CD4-positive, alpha-beta T cell treated with Interleukin-4 for 4 hours (primary cell): ENCODE measurements at regions not wholly inside any gene's neighbourhood (a gene's known extent, or its start where the extent isn't known, plus 50 kb on each side); places are given as distances from the start of the nearest gene placed in this dataset.
"Not testable (repeated sequence)": the region's sequence is repeated elsewhere in the genome, so short reads cannot be mapped to it uniquely, and the experiment has no call there.

Source experiments
- DNase-seq: peaks from one replicate; pipeline ENCODE4 v3.0.0-alpha.2; 2020

GRCh38 chr7:69186974-69187373 lies 411.3 kb upstream of the AUTS2 start:
- DNase-seq: no peak

- no peak for DNase-seq
These were observed 410.4 kb upstream of the AUTS2 start for GRCh38 chr7:69187824-69188333.

GRCh38 chr7:69189406-69189805 lies 408.9 kb upstream of the AUTS2 start:
- no peak for DNase-seq

- DNase-seq: no peak
These were observed 408.2 kb upstream of the AUTS2 start for GRCh38 chr7:69190025-69190424.

DNA sequence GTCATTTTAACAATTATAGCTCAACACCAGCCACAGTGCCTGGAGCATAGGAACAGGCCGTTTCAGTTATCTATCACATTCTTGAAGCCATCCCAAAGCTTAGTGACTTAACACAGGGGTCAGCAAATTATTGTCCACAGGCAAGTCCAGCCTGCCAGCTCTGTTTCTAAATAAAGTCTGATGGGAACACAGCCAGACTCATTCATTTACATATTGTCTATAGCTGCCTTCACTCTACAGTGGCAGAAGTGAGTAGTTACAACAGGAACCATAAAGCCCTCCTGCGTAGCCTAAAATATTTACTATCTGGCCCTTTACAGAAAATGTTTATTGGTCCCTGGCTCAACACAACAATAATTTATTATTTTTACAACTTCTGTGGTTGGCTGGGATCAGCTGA lies 407.5 kb upstream of the AUTS2 start:
- DNase-seq: no peak

GRCh38 chr7:69192134-69192533 lies 406.1 kb upstream of the AUTS2 start:
- DNase-seq: no peak

GRCh38 chr7:69193061-69193460 lies 405.2 kb upstream of the AUTS2 start:
- DNase-seq: no peak

DNA sequence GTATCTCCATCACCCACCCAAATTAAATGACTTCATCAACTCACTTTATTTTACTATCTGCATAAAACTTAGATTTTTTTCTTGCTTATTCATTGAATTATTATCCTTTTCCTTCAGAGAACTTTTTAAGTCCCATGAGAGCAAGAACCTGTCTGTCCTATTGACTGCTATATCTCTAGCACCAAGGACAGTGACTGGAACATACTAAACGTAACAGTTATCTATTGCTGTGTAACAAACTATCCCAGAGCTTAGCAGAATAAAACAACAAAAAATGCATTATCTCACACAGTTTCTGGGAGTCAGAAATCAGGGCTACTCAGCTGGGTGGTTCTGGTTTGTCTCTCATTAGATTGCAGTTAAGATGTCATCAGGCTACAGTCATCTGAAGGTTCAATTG lies 401.7 kb upstream of the AUTS2 start:
- no peak for DNase-seq

DNA sequence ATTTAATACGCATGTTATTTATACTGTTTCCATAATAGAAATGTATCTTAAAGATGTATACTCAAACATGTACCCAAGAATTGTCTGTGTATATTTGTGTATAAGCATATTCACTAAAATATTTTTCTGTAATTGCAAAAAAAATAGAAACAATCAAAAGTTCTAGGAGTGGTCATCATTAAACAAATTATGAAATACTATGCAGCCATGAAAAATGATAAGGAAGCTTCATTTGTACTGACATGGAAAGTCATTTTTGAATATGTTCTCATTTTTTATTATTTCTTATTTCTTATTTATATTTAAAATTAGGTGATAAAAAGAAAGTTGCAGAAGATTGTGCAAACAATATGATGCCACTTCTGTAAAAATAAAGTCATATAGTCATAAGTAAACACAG lies 400.0 kb upstream of the AUTS2 start:
- DNase-seq: no peak

DNA sequence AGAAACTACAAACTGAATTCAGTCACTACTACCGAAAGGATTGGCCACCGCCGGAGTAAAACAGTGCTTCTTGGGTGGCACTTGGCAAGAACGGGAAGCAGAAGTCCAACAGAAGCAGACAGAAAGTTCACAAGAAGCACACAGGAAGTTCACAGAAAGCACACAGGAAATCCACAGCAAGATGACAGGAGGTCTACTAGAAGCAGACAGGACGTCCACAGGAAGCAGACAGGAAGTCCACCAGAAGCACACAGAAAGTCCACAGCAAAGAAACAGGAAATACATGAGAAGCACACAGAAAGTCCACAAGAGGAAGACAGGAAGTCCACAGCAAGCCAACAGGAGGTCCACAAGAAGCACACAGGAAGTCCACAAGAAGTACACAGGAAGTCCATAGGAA lies 399.2 kb upstream of the AUTS2 start:
- no peak for DNase-seq

DNA sequence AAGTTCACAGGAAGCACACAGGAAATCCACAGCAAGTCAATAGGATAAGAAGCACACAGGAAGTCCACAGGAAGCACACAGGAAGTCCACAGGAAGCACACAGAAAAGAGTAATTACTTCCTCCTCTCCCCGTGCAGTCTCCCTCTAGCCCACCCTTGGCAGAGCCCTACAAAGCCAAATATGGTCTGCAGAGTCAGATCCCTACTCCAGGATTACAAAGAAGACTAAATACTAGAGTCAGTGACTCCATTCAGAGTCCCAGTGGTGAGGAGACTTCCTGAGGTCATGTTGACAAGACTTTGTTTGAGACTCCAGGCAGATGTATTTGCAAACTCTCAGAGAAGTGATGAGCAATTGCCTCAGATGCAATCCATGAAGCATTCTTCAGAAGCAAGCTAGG lies 398.6 kb upstream of the AUTS2 start:
- DNase-seq: no peak

DNA sequence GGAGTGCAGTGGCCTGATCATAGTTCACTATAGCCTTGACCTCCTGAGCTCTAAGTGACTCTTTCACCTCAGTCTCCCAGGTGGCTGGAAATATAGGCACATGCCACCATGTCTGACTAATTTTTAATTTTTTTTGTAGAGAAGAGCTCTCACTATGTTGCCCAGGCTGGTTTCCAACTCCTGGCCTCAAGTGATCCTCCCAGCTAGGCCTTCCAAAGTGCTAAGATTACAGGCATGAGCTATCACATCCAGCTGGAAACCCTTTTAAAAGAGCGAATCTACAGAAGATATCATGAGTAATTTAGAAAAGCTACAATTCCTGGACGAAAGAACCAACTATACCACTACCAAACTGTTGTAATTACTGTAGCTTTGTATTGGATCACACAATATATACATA lies 394.4 kb upstream of the AUTS2 start:
- no peak for DNase-seq

- DNase-seq: no peak
These were observed 393.3 kb upstream of the AUTS2 start for GRCh38 chr7:69204943-69205342.

DNA sequence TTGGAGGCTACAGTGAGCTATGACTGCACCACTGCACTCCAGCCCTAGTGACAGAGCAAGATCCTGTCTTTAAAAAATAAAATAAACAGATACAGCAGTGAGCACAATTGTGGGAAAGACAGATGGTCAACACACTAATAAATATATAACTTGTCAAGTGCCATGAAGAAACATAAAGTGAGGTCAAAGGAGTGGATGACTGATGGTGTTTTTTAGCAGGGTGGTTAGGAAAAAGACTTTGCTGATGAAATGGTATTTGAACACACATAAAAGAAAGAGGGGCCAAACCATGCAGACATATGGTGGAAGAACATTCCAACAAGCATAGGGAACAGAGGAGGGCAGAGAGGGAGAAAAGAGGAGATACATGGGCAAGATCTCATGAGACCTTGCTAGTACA lies 392.7 kb upstream of the AUTS2 start:
- no peak for DNase-seq

- no peak for DNase-seq
These were observed 390.0 kb upstream of the AUTS2 start for GRCh38 chr7:69208276-69208675.

- no peak for DNase-seq
These were observed 389.4 kb upstream of the AUTS2 start for GRCh38 chr7:69208848-69209247.

DNA sequence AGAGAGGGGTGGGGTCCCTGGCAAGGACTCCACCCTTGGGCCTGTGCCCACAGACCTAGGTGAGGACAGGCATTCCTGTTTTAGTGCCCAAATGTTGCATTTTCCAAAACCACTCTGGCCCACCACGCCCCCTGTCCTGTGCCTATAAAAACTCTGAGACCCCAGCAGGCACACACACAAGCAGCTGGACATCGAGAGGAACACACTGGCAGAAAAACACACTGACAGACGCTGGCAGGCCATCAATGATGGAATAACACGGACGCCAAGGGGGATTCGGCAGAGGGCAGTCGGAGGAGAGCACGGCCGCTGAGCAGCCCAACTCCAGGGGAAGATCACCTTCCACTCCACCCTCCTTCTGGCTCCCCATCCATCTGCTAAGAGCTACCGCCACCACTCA lies 386.9 kb upstream of the AUTS2 start:
- DNase-seq: no peak

DNA sequence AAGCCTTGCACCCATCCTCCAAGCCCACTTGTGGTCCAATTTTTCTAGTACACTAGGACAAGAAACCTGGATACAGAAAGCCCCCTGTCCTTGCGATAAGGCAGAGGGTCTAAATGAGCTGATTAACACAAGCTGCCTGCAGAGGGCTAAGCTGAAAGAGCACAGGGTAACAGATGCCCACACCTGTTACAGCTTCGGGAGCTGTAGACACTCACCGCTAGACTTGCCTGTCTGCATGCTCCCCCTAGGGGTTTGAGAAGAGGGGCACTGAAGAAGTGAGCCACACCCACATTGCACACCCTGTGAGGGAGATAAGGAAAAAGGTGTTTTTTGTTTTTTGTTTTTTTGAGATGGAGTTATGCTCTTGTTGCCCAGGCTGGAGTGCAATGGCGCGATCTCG lies 386.5 kb upstream of the AUTS2 start:
- DNase-seq: no peak

- DNase-seq: no peak
These were observed 384.4 kb upstream of the AUTS2 start for GRCh38 chr7:69213878-69214277.

- not testable (repeated sequence) for DNase-seq
These were observed 382.8 kb upstream of the AUTS2 start for GRCh38 chr7:69215516-69215915.

DNA sequence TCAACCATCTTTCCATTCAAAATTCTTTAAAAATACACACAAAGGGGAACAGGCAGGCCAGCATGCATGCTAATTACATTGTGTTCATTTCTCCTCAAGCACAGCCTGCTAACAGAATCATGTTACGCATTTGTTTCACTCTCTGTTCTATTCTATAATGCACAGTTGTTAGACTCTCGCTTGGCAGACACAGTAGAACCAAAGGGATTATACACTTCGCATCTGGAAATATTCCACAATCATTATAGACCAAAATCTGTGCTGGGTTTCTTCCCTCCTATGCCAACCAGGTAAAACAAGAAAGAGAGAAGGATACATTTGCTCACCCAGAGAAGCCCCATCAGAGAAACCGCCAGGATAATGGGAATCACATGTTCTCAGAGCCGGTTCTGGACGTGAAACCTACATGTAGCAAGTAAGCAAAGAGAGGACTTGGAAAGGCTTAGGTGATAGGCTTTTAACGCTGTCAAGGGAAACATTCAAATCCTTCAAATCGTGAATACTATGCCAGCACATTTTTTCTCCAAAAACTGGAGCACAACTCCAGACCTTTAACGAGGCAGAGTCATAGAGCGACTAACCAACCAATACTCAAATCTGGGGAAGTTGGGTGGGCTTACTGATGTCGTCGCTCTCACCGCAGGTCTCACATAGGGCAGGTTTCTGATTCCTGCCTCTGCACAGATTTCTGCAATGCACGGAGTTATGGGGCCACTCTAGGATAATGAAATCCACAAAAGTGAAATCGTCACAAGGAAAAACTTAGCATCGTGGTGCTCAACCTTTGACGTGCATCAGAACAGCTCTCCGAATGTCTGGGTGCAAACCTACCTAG lies 380.5 kb upstream of the AUTS2 start:
- DNase-seq: no peak

- DNase-seq: no peak
These were observed 379.7 kb upstream of the AUTS2 start for GRCh38 chr7:69218576-69218975.

DNA sequence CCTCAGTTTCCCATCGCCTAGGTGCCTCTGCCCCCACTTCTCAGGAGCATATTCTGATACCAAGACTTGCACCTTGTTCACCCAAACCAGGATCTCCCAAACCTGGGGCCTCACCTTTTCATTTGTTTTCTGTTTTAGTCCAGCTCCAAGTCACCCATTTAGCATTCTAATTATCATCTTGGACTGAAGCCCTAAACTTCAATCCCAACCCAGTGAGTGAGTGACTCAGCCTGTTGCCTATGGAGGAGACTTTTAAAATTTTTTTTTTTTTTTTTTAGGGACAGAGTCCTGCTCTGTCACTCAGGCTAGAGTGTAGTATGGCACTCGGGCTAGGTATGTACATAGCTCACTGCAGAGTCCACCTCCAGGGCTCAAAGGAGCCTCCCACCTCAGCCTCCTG lies 378.9 kb upstream of the AUTS2 start:
- no peak for DNase-seq

DNA sequence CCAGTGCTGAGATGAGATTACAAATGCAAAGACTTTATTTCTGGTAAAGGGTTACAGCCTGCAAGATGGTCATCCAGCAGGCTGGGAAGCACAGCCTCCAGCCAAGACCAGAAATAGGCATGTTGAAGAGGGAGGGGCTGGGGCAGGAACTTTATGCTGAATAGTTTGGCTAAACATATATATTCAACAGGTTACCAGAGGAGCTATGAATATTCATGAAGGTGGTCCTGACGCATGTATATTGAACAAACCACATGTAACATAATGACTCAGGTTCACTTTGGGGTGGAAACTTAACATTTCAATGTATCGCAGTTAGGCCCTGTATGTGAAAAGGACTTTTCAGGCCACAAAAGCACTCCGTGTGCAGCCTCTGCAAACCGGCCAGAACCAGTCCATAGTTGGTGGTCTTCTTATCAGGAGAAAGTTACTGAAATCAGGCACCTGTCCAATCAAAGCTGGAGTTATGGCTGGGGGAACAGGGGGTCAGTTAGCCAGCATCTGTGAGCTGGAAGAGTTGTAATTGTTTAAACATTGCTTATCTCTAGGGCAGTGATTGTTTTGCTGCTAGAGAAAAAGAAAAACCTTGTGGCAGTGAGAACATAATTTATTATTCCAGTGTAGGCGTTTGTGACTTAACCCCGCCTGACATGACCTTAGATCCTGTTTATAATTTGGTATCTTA lies 372.9 kb upstream of the AUTS2 start:
- no peak for DNase-seq
